HG02571 (cell line): ENCODE measurements at regions not wholly inside any gene's neighbourhood (a gene's known extent, or its start where the extent isn't known, plus 50 kb on each side); places are given as distances from the start of the nearest gene placed in this dataset.
"Not testable (repeated sequence)": the region's sequence is repeated elsewhere in the genome, so short reads cannot be mapped to it uniquely, and the experiment has no call there.

Experiments
- ATAC-seq: cut with Tn5 transposase; IDR thresholded peaks from one replicate; pipeline ENCODE4 v1.9.1; 2021; ENCODE audit warnings: mild to moderate bottlenecking, moderate library complexity; ENCODE audit not compliant: unreplicated experiment

GRCh38 chr2:175304541-175304940 lies 123.0 kb upstream of the ATP5MC3 start:
- no peak for ATAC-seq

- ATAC-seq, result no peak
Observed at GRCh38 chr2:175293776-175294175, 112.3 kb upstream of the ATP5MC3 start.

GRCh38 chr2:175293195-175293594 lies 111.7 kb upstream of the ATP5MC3 start:
- no peak for ATAC-seq

- no peak for ATAC-seq
Observed at GRCh38 chr2:175282886-175283285, 101.4 kb upstream of the ATP5MC3 start.

- peak; percentile 63 for ATAC-seq
Observed at GRCh38 chr2:175282300-175282699, 100.8 kb upstream of the ATP5MC3 start.

- no peak for ATAC-seq
Observed at GRCh38 chr2:175277772-175278171, 96.3 kb upstream of the ATP5MC3 start.

- no peak for ATAC-seq
Observed at GRCh38 chr2:175275539-175275938, 94.0 kb upstream of the ATP5MC3 start.

GRCh38 chr2:175259164-175259563 lies 77.7 kb upstream of the ATP5MC3 start:
- ATAC-seq, result no peak

GRCh38 chr2:175256806-175257585 lies 75.5 kb upstream of the ATP5MC3 start:
- ATAC-seq, result no peak

GRCh38 chr2:175256391-175256790 lies 74.9 kb upstream of the ATP5MC3 start:
- ATAC-seq, result not testable (repeated sequence)

- ATAC-seq, result no peak
Observed at GRCh38 chr2:175253871-175254270, 72.4 kb upstream of the ATP5MC3 start.

- ATAC-seq, result no peak
Observed at GRCh38 chr2:175251425-175252041, 70.0 kb upstream of the ATP5MC3 start.

- ATAC-seq, result no peak
Observed at GRCh38 chr2:175247159-175247558, 65.6 kb upstream of the ATP5MC3 start.

GRCh38 chr2:175244697-175245096 lies 63.2 kb upstream of the ATP5MC3 start:
- ATAC-seq, result no peak

GRCh38 chr2:175241691-175242090 lies 60.2 kb upstream of the ATP5MC3 start:
- no peak for ATAC-seq

- not testable (repeated sequence) for ATAC-seq
Observed at GRCh38 chr2:175240033-175240432, 58.5 kb upstream of the ATP5MC3 start.

GRCh38 chr2:175236930-175237329 lies 55.4 kb upstream of the ATP5MC3 start:
- no peak for ATAC-seq

- ATAC-seq, result no peak
Observed at GRCh38 chr2:175234650-175235049, 53.1 kb upstream of the ATP5MC3 start.

GRCh38 chr2:175234153-175234552 lies 52.6 kb upstream of the ATP5MC3 start:
- no peak for ATAC-seq

GRCh38 chr2:175233135-175233719 lies 51.7 kb upstream of the ATP5MC3 start:
- no peak for ATAC-seq
